Lower leg skin (tissue), 3 donors: ENCODE measurements at regions not wholly inside any gene's neighbourhood (a gene's known extent, or its start where the extent isn't known, plus 50 kb on each side); places are given as distances from the start of the nearest gene placed in this dataset.

Experiments
- POLR2A ChIP-seq, 2 donors: fragments of 450-650 bp; IDR thresholded peaks; one replicate each; pipeline ENCODE4 v1.6.1; 2016 to 2017; ENCODE audit warnings: antibody characterized with exemption in 2 of 2, mild to moderate bottlenecking in 1 of 2, moderate library complexity in 1 of 2
- TF ChIP-seq, protein P1 (sequence below), 3 donors: fragments of 450-650 bp; IDR thresholded peaks; one replicate each; pipeline ENCODE4 v1.5.1; 2016; ENCODE audit warnings: antibody characterized with exemption in 3 of 3, mild to moderate bottlenecking in 3 of 3, moderate library complexity in 2 of 3

- TF ChIP-seq, protein P1, sequence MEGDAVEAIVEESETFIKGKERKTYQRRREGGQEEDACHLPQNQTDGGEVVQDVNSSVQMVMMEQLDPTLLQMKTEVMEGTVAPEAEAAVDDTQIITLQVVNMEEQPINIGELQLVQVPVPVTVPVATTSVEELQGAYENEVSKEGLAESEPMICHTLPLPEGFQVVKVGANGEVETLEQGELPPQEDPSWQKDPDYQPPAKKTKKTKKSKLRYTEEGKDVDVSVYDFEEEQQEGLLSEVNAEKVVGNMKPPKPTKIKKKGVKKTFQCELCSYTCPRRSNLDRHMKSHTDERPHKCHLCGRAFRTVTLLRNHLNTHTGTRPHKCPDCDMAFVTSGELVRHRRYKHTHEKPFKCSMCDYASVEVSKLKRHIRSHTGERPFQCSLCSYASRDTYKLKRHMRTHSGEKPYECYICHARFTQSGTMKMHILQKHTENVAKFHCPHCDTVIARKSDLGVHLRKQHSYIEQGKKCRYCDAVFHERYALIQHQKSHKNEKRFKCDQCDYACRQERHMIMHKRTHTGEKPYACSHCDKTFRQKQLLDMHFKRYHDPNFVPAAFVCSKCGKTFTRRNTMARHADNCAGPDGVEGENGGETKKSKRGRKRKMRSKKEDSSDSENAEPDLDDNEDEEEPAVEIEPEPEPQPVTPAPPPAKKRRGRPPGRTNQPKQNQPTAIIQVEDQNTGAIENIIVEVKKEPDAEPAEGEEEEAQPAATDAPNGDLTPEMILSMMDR (IDR thresholded peaks at IDR 0.05) = no peak
- TF ChIP-seq POLR2A (IDR thresholded peaks at IDR 0.05) = no peak
Observed at GRCh38 chr2:42951263-42951938, 159.0 kb upstream of the HAAO start.
